Peyer's patch (tissue), 4 donors: ENCODE measurements at regions not wholly inside any gene's neighbourhood (a gene's known extent, or its start where the extent isn't known, plus 50 kb on each side); places are given as distances from the start of the nearest gene placed in this dataset.

Experiments
- CTCF ChIP-seq, 6 experiments: fragments of 450-650 bp in 4 of 6; fragments of 200-600 bp in 2 of 6; sonication (generic) in 1 of 6; IDR thresholded peaks; one replicate each; pipeline ENCODE4 v1.5.1; 2017 to 2019; ENCODE audit warnings: antibody characterized with exemption in 6 of 6, mild to moderate bottlenecking in 3 of 6, moderate library complexity in 1 of 6
- POLR2A ChIP-seq, 2 donors: fragments of 450-650 bp; IDR thresholded peaks; one replicate each; pipeline ENCODE4 v1.5.1; 2017; ENCODE audit warnings: antibody characterized with exemption in 2 of 2, mild to moderate bottlenecking in 2 of 2, moderate library complexity in 2 of 2

- TF ChIP-seq CTCF (IDR thresholded peaks at IDR 0.05) = no peak
- TF ChIP-seq POLR2A (IDR thresholded peaks at IDR 0.05) = no peak
These were observed 222.6 kb downstream of the NPR3 start for GRCh38 chr5:32933692-32934091.
